GM19455 (cell line): ENCODE measurements at regions not wholly inside any gene's neighbourhood (a gene's known extent, or its start where the extent isn't known, plus 50 kb on each side); places are given as distances from the start of the nearest gene placed in this dataset.

Source experiments
- ATAC-seq: cut with Tn5 transposase; IDR thresholded peaks from one replicate; pipeline ENCODE4 v1.9.1; 2021; ENCODE audit not compliant: unreplicated experiment

GRCh38 chr2:76584474-76584873 is 873.8 kb upstream of the GCFC2 start:
- no peak for ATAC-seq

GRCh38 chr2:76579911-76580310 is 869.2 kb upstream of the GCFC2 start:
- ATAC-seq, result no peak

GRCh38 chr2:76572981-76573380 is 862.3 kb upstream of the GCFC2 start:
- no peak for ATAC-seq

- no peak for ATAC-seq
These were observed 859.1 kb upstream of the GCFC2 start for GRCh38 chr2:76569819-76570218.

- no peak for ATAC-seq
These were observed 856.8 kb upstream of the GCFC2 start for GRCh38 chr2:76567478-76567877.

GRCh38 chr2:76564734-76565133 is 854.0 kb upstream of the GCFC2 start:
- no peak for ATAC-seq

GRCh38 chr2:76563730-76564129 is 853.0 kb upstream of the GCFC2 start:
- ATAC-seq, result no peak

GRCh38 chr2:76558157-76558556 is 847.4 kb upstream of the GCFC2 start:
- no peak for ATAC-seq

GRCh38 chr2:76556018-76556417 is 845.3 kb upstream of the GCFC2 start:
- no peak for ATAC-seq

- no peak for ATAC-seq
These were observed 835.5 kb upstream of the GCFC2 start for GRCh38 chr2:76546207-76546606.

- no peak for ATAC-seq
These were observed 834.2 kb upstream of the GCFC2 start for GRCh38 chr2:76544901-76545300.

GRCh38 chr2:76517574-76517909 is 806.8 kb upstream of the GCFC2 start:
- ATAC-seq, result no peak

GRCh38 chr2:76516861-76517573 is 806.3 kb upstream of the GCFC2 start:
- ATAC-seq, result no peak

GRCh38 chr2:76512201-76512820 is 801.6 kb upstream of the GCFC2 start:
- no peak for ATAC-seq

GRCh38 chr2:76506538-76506937 is 795.8 kb upstream of the GCFC2 start:
- no peak for ATAC-seq

GRCh38 chr2:76501641-76502040 is 790.9 kb upstream of the GCFC2 start:
- ATAC-seq, result no peak

- no peak for ATAC-seq
These were observed 787.6 kb upstream of the GCFC2 start for GRCh38 chr2:76498360-76498759.

- ATAC-seq, result no peak
These were observed 780.8 kb upstream of the GCFC2 start for GRCh38 chr2:76491503-76491902.

GRCh38 chr2:76478266-76479035 is 767.7 kb upstream of the GCFC2 start:
- ATAC-seq, result no peak

GRCh38 chr2:76472946-76473345 is 762.2 kb upstream of the GCFC2 start:
- no peak for ATAC-seq

- no peak for ATAC-seq
These were observed 758.4 kb upstream of the GCFC2 start for GRCh38 chr2:76469066-76469465.

- ATAC-seq, result no peak
These were observed 756.6 kb upstream of the GCFC2 start for GRCh38 chr2:76467326-76467725.
